GM12878 (cell line): ENCODE measurements at regions not wholly inside any gene's neighbourhood (a gene's known extent, or its start where the extent isn't known, plus 50 kb on each side); places are given as distances from the start of the nearest gene placed in this dataset.

Source experiments
- ATAC-seq: fragments of 200-7000 bp; cut with Tn5 transposase; 3 replicates; pipeline ENCODE4 v1.9.1; 2020; ENCODE audit warnings: mild to moderate bottlenecking, moderate library complexity
- BruUV-seq: library from RNA; stranded (reverse); fragments of 400-500 nt; replicated peaks from 2 replicates; lab custom pipeline; 2021; lab: Mats Ljungman, UMichigan
- CTCF ChIA-PET: fragments of 300-600 bp; sonication (Branson Sonifier 250); formaldehyde crosslinking; extraction: SDS; loops from one replicate; lab custom pipeline; 2021; ENCODE audit warnings: inconsistent platforms; lab: Yijun Ruan, JAX
- POLR2A ChIA-PET: fragments of 350-600 bp; formaldehyde crosslinking; extraction: SDS; loops from one replicate; lab custom pipeline; 2021; ENCODE audit warnings: inconsistent platforms; lab: Charles Lee
- RAD21 ChIA-PET: fragments of 300-600 bp; sonication (Branson Sonifier 250); formaldehyde crosslinking; loops from one replicate; lab custom pipeline; 2023; ENCODE audit warnings: antibody characterized with exemption; ENCODE audit not compliant: unreplicated experiment; lab: Charles Lee
- SMC1A ChIA-PET: fragments of 300-600 bp; sonication (Branson Sonifier 250); formaldehyde crosslinking; loops from one replicate; lab custom pipeline; 2023; ENCODE audit not compliant: unreplicated experiment, uncharacterized antibody; lab: Charles Lee
- DNase-seq: peaks from one replicate; pipeline ENCODE4 v3.0.0-alpha.2; 2011; ENCODE audit warnings: low read depth, low spot score
- FAIRE-seq: peaks from 3 replicates; lab custom pipeline; 2011; peaks lifted over from hg19 to GRCh38; lab: Jason Lieb, UNC
- H2AFZ ChIP-seq: 2 replicates; pipeline ENCODE4 v1.6.0; 2011; ENCODE audit warnings: low read depth, low read length, control low read depth; ENCODE audit not compliant: control insufficient read depth
- H3K27ac ChIP-seq: 2 replicates; pipeline ENCODE4 v1.5.1; 2011; ENCODE audit warnings: control low read depth; ENCODE audit not compliant: control insufficient read depth, insufficient read depth
- H3K27me3 ChIP-seq, 2 experiments: replicated peaks in 1 of 2; 2 replicates each; pipeline versions ENCODE4 v1.6.0 to v1.6.1; 2011; ENCODE audit warnings: low read length in 1 of 2; ENCODE audit not compliant: control insufficient read depth in 2 of 2, insufficient read depth in 2 of 2
- H3K36me3 ChIP-seq, 2 experiments: 2 replicates each; pipeline ENCODE4 v1.5.1; 2011; ENCODE audit warnings: low read length in 1 of 2; ENCODE audit not compliant: control insufficient read depth in 2 of 2, insufficient read depth in 2 of 2
- H3K4me1 ChIP-seq: 2 replicates; pipeline ENCODE4 v1.6.1; 2011; ENCODE audit warnings: mild to moderate bottlenecking, low read length, moderate library complexity, mixed read lengths; ENCODE audit not compliant: control insufficient read depth, insufficient read depth
- H3K4me2 ChIP-seq: 2 replicates; pipeline ENCODE4 v1.6.0; 2011; ENCODE audit warnings: control low read depth; ENCODE audit not compliant: control insufficient read depth, insufficient read depth
- H3K4me3 ChIP-seq: fragments of 200-600 bp; sonication (generic); 2 replicates; pipeline ENCODE4 v1.5.1; 2016
- H3K79me2 ChIP-seq: 2 replicates; pipeline ENCODE4 v1.6.0; 2011; ENCODE audit warnings: low read length; ENCODE audit not compliant: control insufficient read depth, insufficient read depth
- H3K9ac ChIP-seq: 2 replicates; pipeline ENCODE4 v1.8.0; 2011; ENCODE audit warnings: low read length, control low read depth, mixed read lengths; ENCODE audit not compliant: control insufficient read depth, insufficient read depth
- H3K9me3 ChIP-seq: replicated peaks from 3 replicates; pipeline ENCODE4 v1.5.1; 2011; ENCODE audit warnings: mild to moderate bottlenecking, low read length; ENCODE audit not compliant: control insufficient read depth, insufficient read depth
- H4K20me1 ChIP-seq: 2 replicates; pipeline ENCODE4 v1.6.0; 2011; ENCODE audit not compliant: control insufficient read depth, insufficient read depth
- CBX3 ChIP-seq: fragments of 200-600 bp; sonication (generic); IDR thresholded peaks from 2 replicates; pipeline ENCODE4 v1.6.1; 2016; ENCODE audit warnings: low read depth, borderline replicate concordance
- CHD2 ChIP-seq: IDR thresholded peaks from 2 replicates; pipeline ENCODE4 v1.6.1; 2011; ENCODE audit warnings: low read depth, low read length, improper control_type of control experiment, borderline replicate concordance
- CREB1 ChIP-seq: IDR thresholded peaks from 2 replicates; pipeline ENCODE4 v1.6.1; 2012; ENCODE audit warnings: low read depth, mild to moderate bottlenecking, inconsistent platforms
- E2F8 ChIP-seq: fragments of 450-650 bp; IDR thresholded peaks from 2 replicates; pipeline ENCODE4 v1.6.1; 2018; ENCODE audit warnings: mild to moderate bottlenecking, low read depth, moderate library complexity; ENCODE audit not compliant: partially characterized antibody
- SMAD1 ChIP-seq: fragments of 450-650 bp; IDR thresholded peaks from 2 replicates; pipeline ENCODE4 v1.6.1; 2018; ENCODE audit warnings: mild to moderate bottlenecking, low read depth; ENCODE audit not compliant: partially characterized antibody
- SMAD5 ChIP-seq: IDR thresholded peaks from 2 replicates; pipeline ENCODE4 v1.6.1; 2016; ENCODE audit warnings: antibody characterized with exemption, low read depth
- STAT1 ChIP-seq: fragments of 450-650 bp; conservative IDR thresholded peaks from 2 replicates; pipeline ENCODE4 v1.6.1; 2014; ENCODE audit warnings: antibody characterized with exemption, mild to moderate bottlenecking
- TAF1 ChIP-seq: IDR thresholded peaks from 2 replicates; pipeline ENCODE4 v1.6.1; 2011; ENCODE audit warnings: mild to moderate bottlenecking, low read depth, low read length, borderline replicate concordance
- TCF12 ChIP-seq: IDR thresholded peaks from 2 replicates; pipeline ENCODE4 v1.6.1; 2011; ENCODE audit warnings: low read depth, mild to moderate bottlenecking, low read length
- ZNF217 ChIP-seq: fragments of 450-650 bp; IDR thresholded peaks from 2 replicates; pipeline ENCODE4 v1.6.1; 2017; ENCODE audit warnings: antibody characterized with exemption, mild to moderate bottlenecking
- WGBS: methylation state at CpG from one replicate; pipeline ENCODE4 v1.1.6; 2016; ENCODE audit warnings: low lambda C conversion rate; ENCODE audit not compliant: insufficient replicate concordance, insufficient coverage; ENCODE audit errors: missing lambda C conversion rate; 5-methylcytosine and 5-hydroxymethylcytosine counted together
- in situ Hi-C: fragments of 300-500 bp; cut with MboI; formaldehyde crosslinking; loops from 9 replicates; pipeline ENCODE4 v1.14.3; 2018; ENCODE audit warnings: mixed read lengths
- intact Hi-C: fragments of 100-400 bp; cut with micrococcal nuclease; formaldehyde crosslinking; loops from one replicate; pipeline ENCODE4 v1.14.2; 2022; ENCODE audit not compliant: unreplicated experiment

DNA sequence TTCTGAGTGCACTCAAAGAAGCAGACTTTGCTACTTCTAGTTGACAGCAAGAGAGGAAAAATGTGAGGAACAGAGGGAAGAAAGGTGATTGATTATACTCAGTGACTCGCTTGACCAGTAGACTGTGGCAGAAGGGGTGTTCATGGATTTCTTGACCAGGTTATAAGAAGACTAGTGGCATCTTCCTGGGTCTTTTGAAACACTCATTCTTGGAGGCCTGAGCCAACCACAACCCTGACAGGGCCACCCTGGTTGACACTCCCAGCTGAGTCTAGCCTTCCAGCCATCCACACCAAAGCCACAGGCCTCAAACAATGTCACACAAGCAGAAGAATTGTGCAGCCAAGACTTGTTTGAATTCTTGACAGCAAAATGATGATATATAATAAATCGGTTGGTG, 366.3 kb downstream of the SS18 start:
- DNase-seq (no peak), ATAC-seq (no peak), FAIRE-seq (no peak)
- Histone ChIP-seq H3K9me3 (no peaks in the 10 kb centered on the region), H3K4me1 (no peaks in the 10 kb centered on the region), H3K9ac (no peak overlapping the region), H2AFZ (no peak overlapping the region), H3K27ac (no peak overlapping the region), H3K36me3 (no peaks in the 10 kb centered on the region), H3K4me3 (no peak overlapping the region), H3K4me2 (no peak overlapping the region), H4K20me1 (no peaks in the 10 kb centered on the region), H3K27me3 (no peaks in the 10 kb centered on the region), H3K79me2 (no peaks in the 10 kb centered on the region)
- no TSS peak for BruUV-seq
- TF ChIP-seq STAT1 (no peak), CBX3 (no peak), E2F8 (no peak), TCF12 (no peak), CHD2 (no peak), ZNF217 (no peak), SMAD5 (no peak), SMAD1 (no peak), CREB1 (no peak), TAF1 (no peak)
- intact Hi-C loops (no loop called here), in situ Hi-C loops (no loop called here)
- WGBS = 24% methylated on average over 2 of the region's 2 CpGs
- ChIA-PET SMC1A (no interaction called here), CTCF (no interaction called here), RAD21 (no interaction called here), POLR2A (no interaction called here)
